SK-N-MC (cell line): ENCODE measurements at regions not wholly inside any gene's neighbourhood (a gene's known extent, or its start where the extent isn't known, plus 50 kb on each side); places are given as distances from the start of the nearest gene placed in this dataset.

ENCODE experiments used
- DNase-seq: peaks from one replicate; pipeline ENCODE4 v3.0.0-alpha.2; 2011; ENCODE audit warnings: low read depth, low spot score
- H3K27ac ChIP-seq: fragments of 200-600 bp; sonication (generic); 2 replicates; pipeline ENCODE4 v1.5.1; 2016; ENCODE audit warnings: mixed run types
- H3K36me3 ChIP-seq: fragments of 200-600 bp; sonication (generic); 2 replicates; pipeline ENCODE4 v1.6.1; 2017; ENCODE audit warnings: antibody characterized with exemption, low read length, mixed read lengths; ENCODE audit not compliant: insufficient read depth
- H3K4me3 ChIP-seq: fragments of 200-600 bp; sonication (generic); 2 replicates; pipeline ENCODE4 v1.5.1; 2016
- H3K9ac ChIP-seq: fragments of 200-600 bp; sonication (generic); 2 replicates; pipeline ENCODE4 v1.8.0; 2017; ENCODE audit warnings: mixed run types, mixed read lengths; ENCODE audit not compliant: insufficient read length
- H3K9me3 ChIP-seq: fragments of 200-600 bp; sonication (generic); 2 replicates; pipeline ENCODE4 v1.6.1; 2017; ENCODE audit warnings: low read depth, mild to moderate bottlenecking, antibody characterized with exemption, low read length, moderate library complexity, mixed read lengths
- EZH2 ChIP-seq: fragments of 200-600 bp; sonication (generic); IDR thresholded peaks from one replicate; pipeline ENCODE4 v1.6.1; 2017; ENCODE audit warnings: antibody characterized with exemption
- FOXP2 ChIP-seq: optimal IDR thresholded peaks from 2 replicates; pipeline ENCODE3; 2011; ENCODE audit warnings: mild to moderate bottlenecking, moderate library complexity; ENCODE audit not compliant: insufficient read depth; ENCODE audit errors: extremely low read length, control extremely low read depth
- POLR2AphosphoS5 ChIP-seq: IDR thresholded peaks from 2 replicates; pipeline ENCODE4 v1.6.1; 2012; ENCODE audit warnings: mild to moderate bottlenecking, low read depth, low read length, borderline replicate concordance

GRCh38 chr5:124872615-124873014 is 126.2 kb upstream of the ZNF608 start:
- H3K9me3 ChIP-seq = no peaks in the 10 kb centered on the region
- H3K27ac ChIP-seq = no peak overlapping the region
- no peak for TF ChIP-seq POLR2AphosphoS5
- no peak for TF ChIP-seq FOXP2
- no peak for TF ChIP-seq EZH2
- DNase-seq = no peak
- no peaks in the 10 kb centered on the region for H3K36me3 ChIP-seq
- H3K4me3 ChIP-seq = no peak overlapping the region
- H3K9ac ChIP-seq = no peak overlapping the region

- no peak for DNase-seq
- H3K27ac ChIP-seq = no peak overlapping the region
- H3K9me3 ChIP-seq = no peaks in the 10 kb centered on the region
- H3K4me3 ChIP-seq = no peak overlapping the region
- no peak overlapping the region for H3K9ac ChIP-seq
- no peak for TF ChIP-seq EZH2
- TF ChIP-seq FOXP2 = no peak
- no peak for TF ChIP-seq POLR2AphosphoS5
- H3K36me3 ChIP-seq = no peaks in the 10 kb centered on the region
Observed at GRCh38 chr5:124873188-124873587, 126.7 kb upstream of the ZNF608 start.

GRCh38 chr5:124873713-124874112 is 127.3 kb upstream of the ZNF608 start:
- TF ChIP-seq FOXP2 = no peak
- TF ChIP-seq POLR2AphosphoS5 = no peak
- no peak for TF ChIP-seq EZH2
- H3K4me3 ChIP-seq = no peak overlapping the region
- no peak overlapping the region for H3K27ac ChIP-seq
- DNase-seq = no peak
- no peaks in the 10 kb centered on the region for H3K36me3 ChIP-seq
- H3K9ac ChIP-seq = no peak overlapping the region
- H3K9me3 ChIP-seq = no peaks in the 10 kb centered on the region

- DNase-seq = no peak
- Histone ChIP-seq H3K4me3 (no peak overlapping the region), H3K9me3 (no peaks in the 10 kb centered on the region), H3K9ac (no peak overlapping the region), H3K27ac (no peak overlapping the region), H3K36me3 (no peaks in the 10 kb centered on the region)
- TF ChIP-seq EZH2 = no peak
- TF ChIP-seq FOXP2 = no peak
- TF ChIP-seq POLR2AphosphoS5 = no peak
Observed at GRCh38 chr5:124876566-124876965, 130.1 kb upstream of the ZNF608 start.

GRCh38 chr5:124876983-124877382 is 130.5 kb upstream of the ZNF608 start:
- Histone ChIP-seq H3K27ac (no peak overlapping the region), H3K36me3 (no peaks in the 10 kb centered on the region), H3K4me3 (no peak overlapping the region), H3K9me3 (no peaks in the 10 kb centered on the region), H3K9ac (no peak overlapping the region)
- DNase-seq = no peak
- no peak for TF ChIP-seq EZH2
- no peak for TF ChIP-seq POLR2AphosphoS5
- TF ChIP-seq FOXP2 = no peak

DNA sequence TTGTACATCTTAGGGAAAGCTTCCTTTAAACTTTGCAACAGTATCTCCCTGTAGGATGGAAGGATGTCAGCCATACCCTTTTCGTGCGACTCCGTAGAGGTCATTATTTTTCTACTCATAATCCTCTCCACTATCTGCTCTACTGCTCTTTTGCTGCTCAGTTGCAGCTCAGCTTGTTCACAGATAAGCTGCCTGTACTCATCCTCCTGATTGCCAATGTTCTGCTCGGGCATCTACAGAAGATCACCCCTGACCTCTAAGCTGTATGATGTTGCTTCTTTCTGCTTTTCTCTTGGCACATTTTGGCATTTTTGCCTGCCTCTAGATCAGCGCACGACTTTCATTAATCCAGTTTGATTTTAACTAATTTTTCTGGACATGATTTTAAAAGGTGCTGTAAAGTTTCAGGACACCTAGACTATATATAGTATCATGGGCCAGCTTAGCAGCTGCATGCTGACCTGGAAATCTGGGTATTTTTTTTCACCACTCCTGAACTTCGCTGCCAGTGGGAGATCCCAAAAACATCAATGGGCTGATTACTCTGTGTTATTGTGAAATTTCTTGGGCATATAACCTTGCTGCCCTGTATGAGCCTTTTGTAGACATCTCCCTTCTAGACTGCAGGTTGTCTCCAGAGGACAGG is 131.2 kb upstream of the ZNF608 start:
- H3K9me3 ChIP-seq = no peaks in the 10 kb centered on the region
- DNase-seq = no peak
- no peak overlapping the region for H3K4me3 ChIP-seq
- H3K36me3 ChIP-seq = no peaks in the 10 kb centered on the region
- no peak for TF ChIP-seq POLR2AphosphoS5
- no peak for TF ChIP-seq EZH2
- TF ChIP-seq FOXP2 = no peak
- no peak overlapping the region for H3K9ac ChIP-seq
- no peak overlapping the region for H3K27ac ChIP-seq

- H3K9ac ChIP-seq = no peak overlapping the region
- H3K9me3 ChIP-seq = no peaks in the 10 kb centered on the region
- TF ChIP-seq FOXP2 (no peak), POLR2AphosphoS5 (no peak), EZH2 (no peak)
- no peaks in the 10 kb centered on the region for H3K36me3 ChIP-seq
- H3K4me3 ChIP-seq = no peak overlapping the region
- no peak overlapping the region for H3K27ac ChIP-seq
- no peak for DNase-seq
Observed at GRCh38 chr5:124878583-124879342, 132.3 kb upstream of the ZNF608 start.

GRCh38 chr5:124880903-124881697 is 134.7 kb upstream of the ZNF608 start:
- Histone ChIP-seq H3K9me3 (no peaks in the 10 kb centered on the region), H3K36me3 (no peaks in the 10 kb centered on the region), H3K27ac (no peak overlapping the region), H3K4me3 (no peak overlapping the region), H3K9ac (no peak overlapping the region)
- DNase-seq = no peak
- no peak for TF ChIP-seq EZH2
